Body of pancreas (tissue), 4 donors: ENCODE measurements at regions not wholly inside any gene's neighbourhood (a gene's known extent, or its start where the extent isn't known, plus 50 kb on each side); places are given as distances from the start of the nearest gene placed in this dataset.

Source experiments
- ATAC-seq: fragments of 150-250 bp; one replicate; pipeline ENCODE4 v1.9.1; 2016
- DNase-seq, 4 donors: peaks; one replicate each; pipeline ENCODE4 v3.0.0-alpha.2; 2019
- H3K27ac ChIP-seq, 4 donors: fragments of 200-600 bp; sonication (generic); 1 replicate in 3 of 4; 2 replicates in 1 of 4; pipeline versions ENCODE4 v1.5.1 to v1.6.1; 2016 to 2019; ENCODE audit warnings: mild to moderate bottlenecking in 1 of 4, mixed read lengths in 1 of 4, moderate library complexity in 1 of 4
- H3K27me3 ChIP-seq, 2 donors: fragments of 200-600 bp; sonication (generic); one replicate each; pipeline ENCODE4 v1.6.0; 2016; ENCODE audit warnings: mild to moderate bottlenecking in 1 of 2
- H3K36me3 ChIP-seq, 2 donors: fragments of 200-600 bp; sonication (generic); replicated peaks in 1 of 2; 2 replicates each; pipeline ENCODE4 v1.5.1; 2016; ENCODE audit warnings: low read depth in 2 of 2; ENCODE audit not compliant: insufficient read depth in 1 of 2
- H3K4me1 ChIP-seq: fragments of 200-600 bp; sonication (generic); one replicate; pipeline ENCODE4 v1.6.0; 2016
- H3K4me3 ChIP-seq, 2 donors: fragments of 200-600 bp; sonication (generic); 1 replicate in 1 of 2; 2 replicates in 1 of 2; pipeline ENCODE4 v1.5.1; 2016 to 2019
- H3K9me3 ChIP-seq, 3 donors: fragments of 200-600 bp; sonication (generic); 1 replicate in 2 of 3; 2 replicates in 1 of 3; pipeline ENCODE4 v1.5.1; 2016
- POLR2A ChIP-seq, 3 donors: fragments of 450-650 bp; IDR thresholded peaks; one replicate each; pipeline ENCODE4 v1.6.1; 2016; ENCODE audit warnings: antibody characterized with exemption in 3 of 3, mild to moderate bottlenecking in 2 of 3
- WGBS, 2 donors: methylation state at CpG; one replicate each; pipeline ENCODE4 v1.1.5; 2017; 5-methylcytosine and 5-hydroxymethylcytosine counted together
- intact Hi-C: fragments of 100-400 bp; cut with DNase I; formaldehyde crosslinking; loops from one replicate; pipeline ENCODE4 v1.15.1; 2023
- TF ChIP-seq, protein P1 (sequence below), 7 experiments: fragments of 450-650 bp in 4 of 7; fragments of 200-600 bp in 3 of 7; sonication (generic) in 3 of 7; IDR thresholded peaks; one replicate each; pipeline ENCODE4 v1.5.1; 2016 to 2019; ENCODE audit warnings: antibody characterized with exemption in 7 of 7

DNA sequence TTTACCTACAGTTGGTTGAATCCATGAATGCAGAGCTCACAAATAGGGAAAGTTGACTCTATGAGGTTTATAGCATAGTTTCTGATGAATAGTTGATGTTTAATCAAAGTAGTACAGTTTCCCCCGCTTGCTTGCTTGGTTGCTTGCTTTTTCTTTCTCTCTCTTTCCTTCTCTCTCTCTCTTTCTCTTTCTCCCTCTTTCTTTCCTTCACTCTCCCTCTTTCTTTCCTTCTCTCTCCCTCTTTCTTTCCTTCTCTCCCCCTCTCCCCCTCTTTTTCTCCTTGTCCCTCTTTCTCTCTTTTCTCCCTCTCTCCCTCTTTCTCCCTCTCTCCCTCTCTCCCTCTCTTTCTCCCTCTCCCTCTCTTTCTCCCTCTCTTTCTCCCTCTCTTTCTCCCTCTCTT lies 999.9 kb upstream of the CELF4 start:
- no peak for TF ChIP-seq POLR2A (IDR thresholded peaks at IDR 0.05)
- TF ChIP-seq, protein P1, sequence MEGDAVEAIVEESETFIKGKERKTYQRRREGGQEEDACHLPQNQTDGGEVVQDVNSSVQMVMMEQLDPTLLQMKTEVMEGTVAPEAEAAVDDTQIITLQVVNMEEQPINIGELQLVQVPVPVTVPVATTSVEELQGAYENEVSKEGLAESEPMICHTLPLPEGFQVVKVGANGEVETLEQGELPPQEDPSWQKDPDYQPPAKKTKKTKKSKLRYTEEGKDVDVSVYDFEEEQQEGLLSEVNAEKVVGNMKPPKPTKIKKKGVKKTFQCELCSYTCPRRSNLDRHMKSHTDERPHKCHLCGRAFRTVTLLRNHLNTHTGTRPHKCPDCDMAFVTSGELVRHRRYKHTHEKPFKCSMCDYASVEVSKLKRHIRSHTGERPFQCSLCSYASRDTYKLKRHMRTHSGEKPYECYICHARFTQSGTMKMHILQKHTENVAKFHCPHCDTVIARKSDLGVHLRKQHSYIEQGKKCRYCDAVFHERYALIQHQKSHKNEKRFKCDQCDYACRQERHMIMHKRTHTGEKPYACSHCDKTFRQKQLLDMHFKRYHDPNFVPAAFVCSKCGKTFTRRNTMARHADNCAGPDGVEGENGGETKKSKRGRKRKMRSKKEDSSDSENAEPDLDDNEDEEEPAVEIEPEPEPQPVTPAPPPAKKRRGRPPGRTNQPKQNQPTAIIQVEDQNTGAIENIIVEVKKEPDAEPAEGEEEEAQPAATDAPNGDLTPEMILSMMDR (IDR thresholded peaks at IDR 0.05), result no peak
- H3K4me3 ChIP-seq, result no peak overlapping the region
- H3K27me3 ChIP-seq, result no peaks in the 10 kb centered on the region
- intact Hi-C loops, result no loop called here
- WGBS, 2 donors, result 69 to 80% methylated on average over 1 of the region's 1 CpG
- no peak overlapping the region for H3K27ac ChIP-seq
- H3K36me3 ChIP-seq, result no peaks in the 10 kb centered on the region
- no peaks in the 10 kb centered on the region for H3K4me1 ChIP-seq
- H3K9me3 ChIP-seq, result no peaks in the 10 kb centered on the region
- no peak for ATAC-seq
- no peak for DNase-seq

DNA sequence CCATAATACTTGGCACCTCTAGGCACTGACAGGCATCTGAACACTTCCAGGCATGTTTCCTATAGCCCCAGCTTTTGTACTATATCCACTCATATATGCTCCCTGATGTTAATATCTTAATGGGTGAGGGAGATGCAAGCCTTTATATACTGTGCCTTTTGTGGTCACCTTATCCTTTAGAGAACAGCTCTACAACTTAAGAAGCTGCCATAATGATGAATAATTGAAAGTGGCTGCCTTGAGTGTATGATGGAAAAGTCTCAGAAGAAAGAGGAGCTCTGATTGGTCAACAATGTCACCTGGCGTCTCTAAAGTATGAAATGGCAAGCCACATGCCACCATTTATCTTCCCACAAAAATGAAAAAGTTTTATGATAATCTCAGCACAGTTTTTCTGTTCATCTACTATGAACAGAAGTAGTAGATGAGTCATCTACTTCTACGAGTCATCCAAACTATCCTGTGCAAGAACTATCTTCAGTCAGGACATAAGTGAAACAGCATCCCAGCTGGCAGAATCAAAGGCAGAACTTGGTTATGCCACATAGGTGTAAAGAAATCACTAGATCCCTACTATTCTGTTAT lies 997.9 kb upstream of the CELF4 start:
- no peak for DNase-seq
- WGBS, 2 donors, result 49 to 55% methylated on average over 2 of the region's 2 CpGs

DNA sequence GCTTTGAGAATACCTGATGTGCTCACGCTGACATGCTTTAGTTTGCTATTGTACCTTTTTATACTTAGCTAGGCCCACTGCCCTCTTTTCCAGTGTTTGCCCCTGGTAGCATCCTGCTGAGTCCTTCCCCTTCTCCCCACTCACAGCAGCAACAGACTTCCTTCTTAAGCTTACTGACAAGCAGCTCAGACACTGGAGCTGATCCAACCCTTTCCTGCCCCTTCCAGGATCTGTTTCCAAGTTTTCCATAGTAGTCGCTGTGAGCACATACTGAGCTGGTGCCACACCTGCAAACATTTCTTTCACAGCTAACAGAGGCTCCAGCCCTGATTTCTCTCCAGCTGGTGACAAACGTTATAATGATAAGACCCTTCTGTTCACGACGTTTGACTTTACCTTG lies 991.4 kb upstream of the CELF4 start:
- H3K4me1 ChIP-seq, result no peaks in the 10 kb centered on the region
- no peak for ATAC-seq
- intact Hi-C loops, result no loop called here
- DNase-seq, result no peak
- H3K36me3 ChIP-seq, result no peaks in the 10 kb centered on the region
- H3K27ac ChIP-seq, result no peak overlapping the region
- TF ChIP-seq, protein P1 (IDR thresholded peaks at IDR 0.05), result no peak
- H3K4me3 ChIP-seq, result no peak overlapping the region
- H3K27me3 ChIP-seq, result no peaks in the 10 kb centered on the region
- H3K9me3 ChIP-seq, result no peaks in the 10 kb centered on the region
- 26 to 27% methylated on average over 5 of the region's 5 CpGs for WGBS, 2 donors

More for the DNA sequence above, 997.9 kb upstream of the CELF4 start:
- Histone ChIP-seq H3K27ac (no peak overlapping the region), H3K4me3 (no peak overlapping the region), H3K9me3 (no peaks in the 10 kb centered on the region), H3K4me1 (no peaks in the 10 kb centered on the region), H3K27me3 (no peaks in the 10 kb centered on the region), H3K36me3 (no peaks in the 10 kb centered on the region)
- TF ChIP-seq POLR2A (IDR thresholded peaks at IDR 0.05), result no peak
- TF ChIP-seq, protein P1 (IDR thresholded peaks at IDR 0.05), result no peak
- intact Hi-C loops, result no loop called here
- no peak for ATAC-seq

DNA sequence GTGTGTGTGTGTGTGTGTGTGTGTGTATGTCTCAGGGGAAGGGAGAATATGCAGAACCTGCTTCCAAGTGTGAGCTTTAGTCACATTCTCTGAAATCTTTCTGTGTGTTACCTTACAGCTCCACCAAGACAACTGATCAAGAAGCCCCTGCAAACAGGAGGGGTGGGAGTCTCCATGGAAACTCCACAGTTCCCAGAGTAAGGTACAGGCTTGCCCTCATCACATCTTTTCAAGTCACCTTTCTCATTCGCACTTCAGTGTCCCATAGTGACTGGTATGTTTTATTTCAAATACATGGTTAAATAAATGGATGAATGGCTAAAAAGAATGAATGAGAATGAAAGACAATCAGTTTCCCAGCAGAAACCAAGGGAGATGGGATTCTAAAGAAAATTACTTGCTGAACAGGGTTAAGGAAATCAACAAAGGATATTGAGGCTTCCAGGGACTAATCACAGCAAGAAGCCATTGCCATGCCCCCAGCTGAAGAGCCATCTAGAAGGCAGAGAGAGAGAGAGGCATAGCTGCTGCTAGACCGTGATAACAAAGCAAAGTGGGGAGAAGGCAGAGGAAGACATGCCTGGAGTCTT lies 987.2 kb upstream of the CELF4 start:
- intact Hi-C loops, result no loop called here
- no peaks in the 10 kb centered on the region for H3K27me3 ChIP-seq
- H3K9me3 ChIP-seq, result no peaks in the 10 kb centered on the region
- no peak for DNase-seq
- TF ChIP-seq POLR2A (IDR thresholded peaks at IDR 0.05), result no peak
- TF ChIP-seq, protein P1 (IDR thresholded peaks at IDR 0.05), result no peak
- WGBS, 2 donors, result 54 to 65% methylated on average over 2 of the region's 2 CpGs
- H3K4me1 ChIP-seq, result no peaks in the 10 kb centered on the region
- H3K27ac ChIP-seq, result no peak overlapping the region
- no peak for ATAC-seq
- H3K4me3 ChIP-seq, result no peak overlapping the region
- H3K36me3 ChIP-seq, result no peaks in the 10 kb centered on the region

DNA sequence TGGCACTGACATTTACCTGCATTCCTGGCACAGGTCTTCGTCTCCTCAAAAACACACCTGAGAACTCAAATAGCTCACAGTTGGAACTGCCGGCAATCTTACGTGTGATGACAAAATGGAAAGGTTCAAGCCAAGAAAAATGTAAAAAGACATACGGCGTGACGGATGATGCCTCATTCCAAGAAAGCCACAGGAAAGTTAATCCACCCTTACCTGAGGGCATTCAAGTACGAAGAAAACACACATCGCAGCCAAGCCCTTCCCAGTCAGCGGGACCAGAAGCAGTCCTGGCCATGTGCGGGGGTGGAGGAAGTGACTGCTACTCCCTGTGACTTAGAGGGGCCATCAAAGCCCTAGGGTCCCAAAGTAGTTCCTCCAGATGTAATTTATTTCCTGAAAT lies 986.3 kb upstream of the CELF4 start:
- Histone ChIP-seq H3K4me3 (no peak overlapping the region), H3K36me3 (no peaks in the 10 kb centered on the region), H3K27me3 (no peaks in the 10 kb centered on the region), H3K27ac (no peak overlapping the region), H3K9me3 (no peaks in the 10 kb centered on the region), H3K4me1 (no peaks in the 10 kb centered on the region)
- DNase-seq (no peak), ATAC-seq (no peak)
- TF ChIP-seq, protein P1 (IDR thresholded peaks at IDR 0.05), result no peak
- TF ChIP-seq POLR2A (IDR thresholded peaks at IDR 0.05), result no peak
- WGBS, 2 donors, result 58 to 78% methylated on average over 10 of the region's 10 CpGs
- intact Hi-C loops, result no loop called here
